HCT116 (cell line): ENCODE measurements at regions not wholly inside any gene's neighbourhood (a gene's known extent, or its start where the extent isn't known, plus 50 kb on each side); places are given as distances from the start of the nearest gene placed in this dataset.

Experiments used
- ATAC-seq: fragments of 200-7000 bp; cut with Tn5 transposase; 2 replicates; pipeline ENCODE4 v1.9.1; 2020; ENCODE audit warnings: mild to moderate bottlenecking, moderate library complexity
- BruUV-seq: library from RNA; stranded (reverse); fragments of 400-500 nt; replicated peaks from 2 replicates; lab custom pipeline; 2021; lab: Mats Ljungman, UMichigan
- CTCF ChIA-PET: fragments of 300-600 bp; sonication (Branson Sonifier 250); formaldehyde crosslinking; loops from one replicate; lab custom pipeline; 2021; ENCODE audit warnings: antibody characterized with exemption; lab: Charles Lee
- POLR2A ChIA-PET: fragments of 300-600, 350-600 bp; sonication (Branson Sonifier 250); formaldehyde crosslinking; loops from one replicate; lab custom pipeline; 2021; ENCODE audit warnings: antibody characterized with exemption; lab: Charles Lee
- RAD21 ChIA-PET, 2 experiments: fragments of 300-600 bp; sonication (Branson Sonifier 250); formaldehyde crosslinking; loops; one replicate each; lab custom pipeline; 2023; ENCODE audit warnings: low total read pairs in 2 of 2; ENCODE audit not compliant: uncharacterized antibody in 2 of 2, unreplicated experiment in 2 of 2, low non-redundant PET in 1 of 2; lab: Charles Lee
- DNase-seq: peaks from one replicate; pipeline ENCODE4 v3.0.0-alpha.2; 2010; ENCODE audit warnings: low read depth, low spot score
- H2AFZ ChIP-seq: fragments of 200-600 bp; shearing (Covaris generic), sonication (generic); 2 replicates; pipeline ENCODE4 v1.6.1; 2017; ENCODE audit warnings: low read depth, mixed run types, mixed read lengths, antibody characterized with exemption, low read length; ENCODE audit not compliant: poor library complexity, severe bottlenecking
- H3K27ac ChIP-seq: 2 replicates; pipeline ENCODE4 v1.5.1; 2012; ENCODE audit warnings: low read depth, low read length
- H3K27me3 ChIP-seq: fragments of 200-600 bp; sonication (generic); 2 replicates; pipeline ENCODE4 v1.6.1; 2016; ENCODE audit warnings: mixed run types, low read length, mixed read lengths; ENCODE audit not compliant: insufficient read depth
- H3K36me3 ChIP-seq, 2 experiments: fragments of 200-500 bp in 1 of 2; fragments of 200-600 bp in 1 of 2; sonication (Bioruptor generic) in 1 of 2; sonication (generic) in 1 of 2; 2 replicates each; pipeline versions ENCODE4 v1.5.1 to v1.6.1; 2014 to 2016; ENCODE audit warnings: low read length in 2 of 2, inconsistent platforms in 1 of 2, mixed read lengths in 1 of 2, mixed run types in 1 of 2; ENCODE audit not compliant: insufficient read depth in 2 of 2, control insufficient read depth in 1 of 2
- H3K4me1 ChIP-seq, 2 experiments: fragments of 200-600 bp in 1 of 2; sonication (generic) in 1 of 2; 2 replicates each; pipeline versions ENCODE4 v1.5.1 to v1.6.1; 2012 to 2017; ENCODE audit warnings: low read length in 2 of 2, inconsistent platforms in 1 of 2, mild to moderate bottlenecking in 1 of 2, mixed read lengths in 1 of 2, mixed run types in 1 of 2, moderate library complexity in 1 of 2; ENCODE audit not compliant: insufficient read depth in 2 of 2, control insufficient read depth in 1 of 2
- H3K4me2 ChIP-seq: fragments of 200-600 bp; sonication (generic); 2 replicates; pipeline ENCODE4 v1.6.1; 2017; ENCODE audit warnings: mixed run types, low read length, mixed read lengths
- H3K4me3 ChIP-seq, 2 experiments: fragments of 200-600 bp in 1 of 2; sonication (generic) in 1 of 2; replicated peaks in 1 of 2; 2 replicates each; pipeline ENCODE4 v1.5.1; 2011 to 2016; ENCODE audit warnings: low read length in 2 of 2, control low read depth in 1 of 2, low read depth in 1 of 2, mild to moderate bottlenecking in 1 of 2, mixed read lengths in 1 of 2, mixed run types in 1 of 2
- H3K79me2 ChIP-seq: fragments of 200-600 bp; sonication (generic); 2 replicates; pipeline ENCODE4 v1.6.1; 2017; ENCODE audit warnings: mild to moderate bottlenecking, mixed run types, low read length, moderate library complexity, mixed read lengths; ENCODE audit not compliant: insufficient read depth
- H3K9ac ChIP-seq: fragments of 200-600 bp; sonication (generic); 2 replicates; pipeline ENCODE4 v1.6.1; 2016; ENCODE audit warnings: low read length, mixed read lengths
- H3K9me2 ChIP-seq: fragments of 200-600 bp; sonication (generic), shearing (Covaris generic); 2 replicates; pipeline ENCODE4 v1.6.1; 2017; ENCODE audit warnings: mixed run types, mild to moderate bottlenecking, moderate library complexity; ENCODE audit not compliant: insufficient read depth
- H3K9me3 ChIP-seq, 2 experiments: fragments of 200-500 bp in 1 of 2; fragments of 200-600 bp in 1 of 2; sonication (Bioruptor generic) in 1 of 2; sonication (generic) in 1 of 2; 2 replicates each; pipeline ENCODE4 v1.6.1; 2014 to 2017; ENCODE audit warnings: low read length in 2 of 2, mixed read lengths in 2 of 2, inconsistent platforms in 1 of 2, low read depth in 1 of 2, mild to moderate bottlenecking in 1 of 2, mixed run types in 1 of 2, moderate library complexity in 1 of 2; ENCODE audit not compliant: control insufficient read depth in 1 of 2, insufficient read depth in 1 of 2
- H4K20me1 ChIP-seq: fragments of 200-600 bp; sonication (generic), shearing (Covaris generic); 2 replicates; pipeline ENCODE4 v1.6.1; 2017; ENCODE audit warnings: mixed run types, mild to moderate bottlenecking, moderate library complexity; ENCODE audit not compliant: insufficient read depth
- EZH2 ChIP-seq: fragments of 200-600 bp; sonication (generic); IDR thresholded peaks from 2 replicates; pipeline ENCODE4 v1.6.1; 2017; ENCODE audit warnings: antibody characterized with exemption, mixed run types
- MAX ChIP-seq: IDR thresholded peaks from 2 replicates; pipeline ENCODE4 v1.6.1; 2012
- RAD21 ChIP-seq: IDR thresholded peaks from 2 replicates; pipeline ENCODE4 v1.6.1; 2012; ENCODE audit warnings: low read depth, mild to moderate bottlenecking
- TCF7L2 ChIP-seq: IDR thresholded peaks from 2 replicates; pipeline ENCODE4 v1.7.0; 2011; ENCODE audit warnings: borderline replicate concordance, inconsistent platforms; ENCODE audit not compliant: insufficient read depth, insufficient read length; ENCODE audit errors: extremely low read depth
- ZBTB33 ChIP-seq: IDR thresholded peaks from 2 replicates; pipeline ENCODE4 v1.6.1; 2011; ENCODE audit warnings: mild to moderate bottlenecking, low read length, moderate library complexity; ENCODE audit not compliant: insufficient replicate concordance; ENCODE audit errors: extremely low read depth
- ZFX ChIP-seq: fragments of 450-650 bp; IDR thresholded peaks from 2 replicates; pipeline ENCODE4 v1.6.1; 2017
- intact Hi-C: fragments of 100-400 bp; cut with micrococcal nuclease; formaldehyde crosslinking; loops from 2 replicates; pipeline ENCODE4 v1.10.0; 2022
- TF ChIP-seq, protein P1 (sequence below), 3 experiments: fragments of 200-600 bp in 1 of 3; sonication (generic) in 1 of 3; IDR thresholded peaks in 2 of 3; conservative IDR thresholded peaks in 1 of 3; 2 replicates each; pipeline ENCODE4 v1.5.1; 2012 to 2017; ENCODE audit warnings: low read depth in 2 of 3, low read length in 2 of 3, antibody characterized with exemption in 1 of 3, borderline replicate concordance in 1 of 3, control low read depth in 1 of 3, mild to moderate bottlenecking in 1 of 3, mixed read lengths in 1 of 3, mixed run types in 1 of 3, moderate library complexity in 1 of 3; ENCODE audit not compliant: insufficient read depth in 1 of 3

- TF ChIP-seq, protein P1, sequence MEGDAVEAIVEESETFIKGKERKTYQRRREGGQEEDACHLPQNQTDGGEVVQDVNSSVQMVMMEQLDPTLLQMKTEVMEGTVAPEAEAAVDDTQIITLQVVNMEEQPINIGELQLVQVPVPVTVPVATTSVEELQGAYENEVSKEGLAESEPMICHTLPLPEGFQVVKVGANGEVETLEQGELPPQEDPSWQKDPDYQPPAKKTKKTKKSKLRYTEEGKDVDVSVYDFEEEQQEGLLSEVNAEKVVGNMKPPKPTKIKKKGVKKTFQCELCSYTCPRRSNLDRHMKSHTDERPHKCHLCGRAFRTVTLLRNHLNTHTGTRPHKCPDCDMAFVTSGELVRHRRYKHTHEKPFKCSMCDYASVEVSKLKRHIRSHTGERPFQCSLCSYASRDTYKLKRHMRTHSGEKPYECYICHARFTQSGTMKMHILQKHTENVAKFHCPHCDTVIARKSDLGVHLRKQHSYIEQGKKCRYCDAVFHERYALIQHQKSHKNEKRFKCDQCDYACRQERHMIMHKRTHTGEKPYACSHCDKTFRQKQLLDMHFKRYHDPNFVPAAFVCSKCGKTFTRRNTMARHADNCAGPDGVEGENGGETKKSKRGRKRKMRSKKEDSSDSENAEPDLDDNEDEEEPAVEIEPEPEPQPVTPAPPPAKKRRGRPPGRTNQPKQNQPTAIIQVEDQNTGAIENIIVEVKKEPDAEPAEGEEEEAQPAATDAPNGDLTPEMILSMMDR (IDR thresholded peaks at IDR 0.05 in 2 of 3, conservative IDR thresholded peaks at IDR 0.05 in 1 of 3; ENCODE audit: borderline replicate concordance in 1 of 3, insufficient read depth in 1 of 3, low read depth in 2 of 3, low read length in 2 of 3): no peak
- TF ChIP-seq ZBTB33: no peak
Measured at GRCh38 chr4:66486068-66486467, 815.8 kb upstream of the EPHA5 start (continued).

- DNase-seq (no peak), ATAC-seq (no peak)
- Histone ChIP-seq H2AFZ (no peak overlapping the region), H4K20me1 (no peaks in the 10 kb centered on the region), H3K27me3 (no peaks in the 10 kb centered on the region), H3K36me3 (no peaks in the 10 kb centered on the region), H3K4me2 (no peak overlapping the region), H3K79me2 (no peaks in the 10 kb centered on the region), H3K4me1 (no peaks in the 10 kb centered on the region), H3K27ac (no peak overlapping the region), H3K4me3 (no peak overlapping the region), H3K9me2 (no peaks in the 10 kb centered on the region), H3K9me3 (peaks cover 4 to 9% of the 10 kb centered on the region in 2 experiments; a peak in 2 of 4 replicates), H3K9ac (no peak overlapping the region)
- BruUV-seq: no TSS peak
- ChIA-PET RAD21 (no interaction called here), CTCF (no interaction called here), POLR2A (no interaction called here)
- intact Hi-C loops: no loop called here
- TF ChIP-seq MAX (no peak), TCF7L2 (no peak), ZFX (no peak), EZH2 (no peak), RAD21 (no peak)
- TF ChIP-seq, protein P1 (IDR thresholded peaks at IDR 0.05 in 2 of 3, conservative IDR thresholded peaks at IDR 0.05 in 1 of 3; ENCODE audit: borderline replicate concordance in 1 of 3, insufficient read depth in 1 of 3, low read depth in 2 of 3, low read length in 2 of 3): no peak
Measured at GRCh38 chr4:66482186-66482585, 811.9 kb upstream of the EPHA5 start.
